ENCODE measurements at regions not wholly inside any gene's neighbourhood (a gene's known extent, or its start where the extent isn't known, plus 50 kb on each side); places are given as distances from the start of the nearest gene placed in this dataset.

DNA sequence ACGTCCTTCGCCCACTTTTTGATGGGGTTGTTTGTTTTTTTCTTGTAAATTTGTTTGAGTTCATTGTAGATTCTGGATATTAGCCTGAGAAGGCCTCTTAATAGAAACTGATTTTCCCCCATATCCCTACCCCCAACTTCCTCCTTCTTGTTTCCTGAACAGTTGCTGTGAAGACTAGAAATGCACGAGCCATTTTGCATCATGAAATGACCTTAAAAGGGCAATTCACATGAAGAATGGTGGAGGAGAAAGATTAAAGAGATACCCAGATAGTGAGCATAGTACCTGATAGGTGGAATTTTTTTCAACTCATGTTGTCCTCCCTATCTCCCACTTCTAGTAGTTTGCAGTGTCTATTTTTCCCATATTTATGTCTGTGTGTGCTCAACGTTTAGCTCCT is 55.2 kb upstream of the KCNH8 start:
- DNase-seq (ENCODE audit: low spot score): no peak

DNA sequence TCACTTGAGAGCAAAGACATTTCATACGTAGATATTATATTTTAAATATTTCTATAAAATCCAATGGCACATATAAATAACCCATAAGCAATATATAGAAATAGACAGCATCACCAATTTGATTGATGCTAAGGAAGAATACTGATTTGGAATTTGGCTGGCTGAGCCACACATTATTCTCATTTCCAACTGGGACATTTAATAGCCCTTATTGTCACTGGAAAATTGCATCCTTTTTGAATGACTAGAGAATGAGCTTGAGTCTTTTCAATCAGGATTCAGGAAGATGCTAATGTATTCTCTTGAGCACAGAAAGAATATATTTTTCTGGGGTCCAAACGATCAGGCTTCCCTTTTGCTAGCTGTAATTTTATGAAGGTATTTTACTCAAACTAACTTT is 70.9 kb upstream of the KCNH8 start:
- DNase-seq (ENCODE audit: low spot score): no peak

DNA sequence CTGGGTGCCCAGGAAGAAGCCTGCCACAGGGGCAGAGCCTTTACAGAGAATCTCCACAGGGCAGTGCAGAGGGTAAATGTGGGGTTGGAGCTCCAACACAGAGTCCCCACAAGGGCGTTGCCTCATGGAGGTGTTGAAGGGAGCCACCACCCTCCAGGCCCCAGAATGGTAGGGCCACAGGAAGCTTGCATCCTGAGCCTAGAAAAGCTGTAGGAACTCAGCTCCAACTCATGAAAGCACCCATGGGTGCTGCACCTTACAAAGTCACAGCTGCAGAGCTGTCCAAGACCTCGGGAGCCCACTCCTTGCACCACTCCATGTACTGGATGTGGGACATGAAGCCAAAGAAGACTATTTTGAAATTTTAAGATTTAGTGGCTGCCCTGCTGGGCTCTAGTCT is 73.3 kb upstream of the KCNH8 start:
- DNase-seq (ENCODE audit: low spot score): no peak

DNA sequence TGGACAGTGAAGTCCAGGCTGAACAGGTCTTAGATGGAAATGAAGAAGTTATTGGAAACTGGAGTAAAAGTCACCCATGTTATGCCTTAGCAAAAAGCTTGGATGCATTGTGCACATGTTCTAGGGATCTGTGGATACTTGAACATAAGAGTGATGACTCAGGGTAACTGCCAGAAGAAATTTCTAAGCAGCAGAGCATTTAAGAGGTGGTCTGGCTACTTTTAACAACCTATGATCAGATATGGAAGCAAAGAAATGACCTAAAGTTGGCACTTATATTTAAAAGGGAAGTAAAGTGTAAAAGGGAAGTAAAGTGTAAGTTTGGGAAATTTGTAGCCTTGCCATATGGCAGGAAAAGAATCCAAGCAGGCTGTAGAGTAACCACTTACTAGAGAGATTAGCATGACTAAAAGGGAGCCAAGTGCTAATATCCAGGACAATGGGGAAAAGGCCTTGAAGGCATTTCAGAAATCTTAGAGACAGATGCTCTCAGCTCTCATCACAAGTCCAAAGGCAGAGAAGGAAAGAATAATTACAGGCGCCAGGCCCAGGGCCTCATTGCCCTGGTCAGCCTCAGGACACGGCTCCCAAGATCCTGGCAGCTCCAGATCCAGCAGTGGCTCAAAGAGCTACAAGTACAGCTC is 73.9 kb upstream of the KCNH8 start:
- DNase-seq (ENCODE audit: low spot score): no peak

DNA sequence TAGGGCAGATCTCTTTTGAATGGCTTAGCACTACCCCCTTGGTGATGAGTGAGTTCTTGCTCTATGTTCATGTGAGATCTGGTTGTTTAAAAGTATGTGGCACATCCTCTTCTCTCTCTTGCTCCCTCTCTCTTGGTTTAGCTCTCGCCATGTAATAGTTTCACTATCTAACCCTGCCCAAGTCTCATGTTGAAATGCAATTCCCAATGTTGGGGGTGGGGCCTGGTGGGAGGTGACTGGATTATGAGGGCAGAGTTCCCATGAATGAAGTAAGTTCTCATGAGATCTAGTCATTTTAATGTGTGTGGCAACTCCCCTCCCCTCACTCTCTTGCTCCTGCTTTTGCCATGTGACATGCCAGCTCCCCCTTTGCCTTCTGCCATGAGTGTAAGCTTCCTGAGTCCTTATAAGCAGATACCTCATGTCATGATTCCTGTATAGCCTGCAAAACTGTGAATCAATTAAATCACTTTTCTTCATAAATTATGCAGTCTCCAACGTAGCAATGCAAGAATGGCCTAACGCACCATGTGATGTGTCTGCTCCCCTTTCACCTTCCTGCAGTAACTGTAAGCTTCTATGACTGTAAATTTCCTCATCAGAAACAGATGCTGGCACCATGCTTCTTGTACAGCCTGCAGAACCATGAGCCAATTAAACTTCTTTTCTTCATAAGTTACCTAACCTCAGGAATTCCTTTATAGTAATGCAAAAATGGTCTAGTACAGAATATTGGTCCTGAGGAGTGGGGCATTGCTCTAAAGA is 74.8 kb upstream of the KCNH8 start:
- no peak for DNase-seq (ENCODE audit: low spot score)

DNA sequence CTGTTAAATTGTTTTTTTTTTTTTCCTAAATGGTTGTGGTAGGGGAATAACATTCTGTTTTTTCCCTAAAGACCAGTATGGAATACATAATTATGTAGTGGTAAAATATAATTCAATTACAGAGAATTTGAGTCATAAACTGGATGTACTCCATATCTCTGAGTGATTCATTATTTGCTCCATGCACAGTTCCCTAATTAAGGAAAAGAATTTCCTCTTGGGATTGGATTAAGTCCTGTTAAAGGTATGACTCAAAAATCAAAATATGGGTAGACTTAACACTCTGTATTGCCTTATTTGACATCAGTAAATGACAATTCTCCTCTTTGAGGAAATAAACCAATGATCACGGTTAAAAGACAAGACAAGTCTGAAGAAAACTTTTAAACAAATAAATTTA is 78.0 kb upstream of the KCNH8 start:
- DNase-seq (ENCODE audit: low spot score): no peak

DNA sequence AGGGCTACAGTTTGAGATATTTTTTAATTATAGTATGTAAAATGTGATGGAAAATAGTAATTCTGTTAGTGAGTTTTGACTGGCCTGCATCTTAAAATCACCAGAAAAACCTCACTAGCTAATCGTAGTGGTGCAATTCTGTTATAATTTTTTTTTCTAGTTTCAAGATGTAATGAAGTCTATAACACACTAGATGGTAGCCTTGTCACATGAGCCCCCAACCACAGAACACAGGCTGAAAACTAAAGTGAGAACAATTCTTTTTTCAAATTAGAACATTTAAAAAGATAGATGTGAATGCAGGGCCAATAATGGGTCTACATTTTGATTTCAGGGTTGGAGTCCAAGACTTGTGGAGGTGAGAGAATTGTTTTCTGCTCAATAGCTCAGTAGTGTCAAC is 83.3 kb upstream of the KCNH8 start:
- no peak for DNase-seq (ENCODE audit: low spot score)

DNA sequence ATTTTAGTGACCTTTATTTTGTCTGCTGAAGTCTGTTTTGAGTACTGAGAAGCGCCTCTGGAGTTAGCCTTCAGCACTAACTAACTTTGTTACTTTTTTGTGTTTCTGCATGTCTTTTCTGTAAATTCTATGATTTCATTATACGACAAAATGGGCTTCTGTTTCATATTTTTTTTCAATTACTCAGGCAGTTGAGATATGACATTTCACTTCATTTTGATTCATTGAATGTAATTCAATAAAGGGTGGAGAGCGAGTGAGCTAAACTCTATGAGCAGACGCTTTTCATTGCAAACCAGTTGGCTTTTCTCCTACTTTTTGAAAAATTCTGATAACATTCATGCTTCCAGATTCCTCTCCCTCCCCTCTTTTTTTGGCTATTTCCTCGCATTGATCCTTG is 84.4 kb upstream of the KCNH8 start:
- DNase-seq (ENCODE audit: low spot score): no peak

DNA sequence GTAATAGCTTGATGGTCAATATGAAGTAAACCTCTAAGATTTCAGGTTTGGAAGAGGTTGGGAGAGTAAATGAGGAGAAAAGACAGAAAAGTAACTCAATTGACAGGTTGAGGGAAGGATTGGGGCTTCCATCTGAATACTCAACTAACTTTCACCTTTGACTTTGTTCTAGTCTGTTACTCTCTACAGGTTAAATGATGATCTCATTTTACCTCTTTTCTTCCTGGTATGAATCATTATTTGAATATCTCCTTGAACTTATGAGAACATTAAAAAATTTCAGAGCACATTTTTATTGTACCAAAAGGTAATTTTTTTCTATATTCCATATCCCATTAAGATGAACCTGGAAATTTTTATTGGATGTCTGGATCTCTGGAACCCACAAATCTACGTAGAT is 87.9 kb upstream of the KCNH8 start:
- no peak for DNase-seq (ENCODE audit: low spot score)

DNA sequence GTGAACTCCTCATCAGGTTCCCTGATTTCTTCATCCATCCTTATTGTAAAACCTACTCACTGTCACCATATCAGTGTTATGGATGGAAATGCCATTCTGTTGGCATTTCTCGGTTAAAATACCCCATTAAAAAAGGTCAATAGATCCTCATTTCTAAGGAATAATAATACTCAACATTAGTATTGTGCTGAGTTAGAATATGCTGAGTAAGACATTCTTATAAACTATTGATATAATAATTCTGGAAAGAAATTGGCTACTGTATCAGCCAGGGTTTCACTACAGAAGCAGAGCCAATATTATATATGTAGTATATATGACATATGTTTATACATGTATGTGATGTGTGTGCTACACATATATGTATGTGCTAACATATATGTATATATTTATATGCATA is 95.4 kb upstream of the KCNH8 start:
- no peak for DNase-seq (ENCODE audit: low spot score)

DNA sequence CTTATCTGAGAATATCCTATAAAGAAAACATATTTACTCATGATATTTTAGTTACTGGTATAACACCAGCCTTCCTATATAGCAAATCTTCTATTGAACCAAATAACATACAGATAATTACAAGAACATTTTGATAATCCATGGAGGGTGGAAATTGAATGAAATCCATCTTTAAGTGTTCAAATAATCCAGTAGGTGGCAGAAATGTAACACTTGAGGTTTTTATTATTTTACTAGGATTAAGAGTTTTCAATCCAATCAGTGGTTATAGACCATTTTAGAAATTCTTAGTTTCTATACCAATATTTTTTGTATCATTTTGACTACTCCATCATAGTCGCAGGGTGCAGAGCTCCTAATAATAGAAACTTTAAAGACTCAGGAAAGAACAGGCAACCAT is 101.9 kb upstream of the KCNH8 start:
- no peak for DNase-seq (ENCODE audit: low spot score)

DNA sequence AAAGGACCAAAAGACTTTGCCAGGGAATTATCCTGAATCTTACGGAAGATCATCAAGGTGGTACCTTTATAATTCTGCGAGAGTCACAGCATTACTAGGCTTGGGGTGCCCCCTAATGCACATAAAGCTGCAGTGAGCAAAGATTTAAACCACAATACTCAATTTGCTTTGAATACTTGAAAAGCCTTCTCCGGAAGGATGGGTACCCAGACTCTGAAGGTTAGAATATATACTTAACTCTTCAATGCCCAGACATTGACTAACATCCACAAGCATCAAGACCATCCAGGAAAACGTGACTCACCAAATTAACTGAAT is 117.8 kb upstream of the KCNH8 start:
- peak; percentile 2 for DNase-seq (ENCODE audit: low spot score)

DNA sequence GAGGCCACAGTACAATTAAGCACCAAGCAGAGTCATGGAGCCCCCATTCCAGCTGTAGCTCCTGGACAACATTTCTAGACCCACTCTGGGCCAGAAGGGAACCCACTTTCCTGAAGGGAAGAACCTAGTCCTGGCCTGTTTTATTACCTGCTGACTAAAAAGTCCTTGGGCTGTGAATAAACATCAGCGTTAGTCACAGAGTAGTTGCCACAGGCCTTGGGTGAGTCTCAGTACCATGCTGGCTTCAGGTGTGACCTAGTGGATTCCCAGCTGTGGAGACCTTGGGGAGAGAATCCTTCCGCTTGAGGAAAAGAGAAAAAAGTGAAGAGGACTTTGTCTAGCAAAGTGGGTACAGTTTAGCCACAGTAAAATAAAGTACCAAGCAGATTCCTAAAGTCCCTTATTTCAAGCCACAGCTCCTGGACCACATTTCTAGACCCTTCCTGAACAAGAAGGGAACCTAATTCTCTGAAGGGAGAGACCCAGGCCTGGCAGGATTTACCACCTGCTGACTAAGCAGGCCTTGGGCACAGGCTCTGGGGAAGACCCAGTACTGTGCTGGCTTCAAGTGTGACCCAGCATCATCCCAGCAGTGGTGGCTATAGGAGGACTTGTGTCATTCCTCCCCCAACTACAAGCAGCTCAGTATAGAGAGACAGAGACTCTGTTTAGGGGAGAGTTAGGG is 118.3 kb upstream of the KCNH8 start:
- DNase-seq (ENCODE audit: low spot score): no peak

DNA sequence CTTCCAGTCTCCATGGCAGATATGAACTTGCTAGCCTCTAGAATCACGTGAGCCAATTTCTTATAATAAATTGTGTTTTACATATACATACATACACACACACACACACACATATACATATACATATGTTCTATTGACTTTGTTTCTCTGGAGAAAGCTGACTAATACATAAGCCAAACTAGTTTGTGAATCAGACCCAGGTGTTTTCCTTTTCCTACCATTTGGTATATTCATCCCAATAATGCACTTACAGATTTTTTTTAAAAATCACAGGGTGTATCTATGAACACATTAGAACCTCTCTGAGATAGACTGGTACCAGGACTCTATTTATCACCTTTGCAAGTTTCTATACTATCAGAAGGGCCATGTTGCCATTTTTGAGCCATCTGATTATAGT is 122.9 kb upstream of the KCNH8 start:
- no peak for DNase-seq (ENCODE audit: low spot score)

DNA sequence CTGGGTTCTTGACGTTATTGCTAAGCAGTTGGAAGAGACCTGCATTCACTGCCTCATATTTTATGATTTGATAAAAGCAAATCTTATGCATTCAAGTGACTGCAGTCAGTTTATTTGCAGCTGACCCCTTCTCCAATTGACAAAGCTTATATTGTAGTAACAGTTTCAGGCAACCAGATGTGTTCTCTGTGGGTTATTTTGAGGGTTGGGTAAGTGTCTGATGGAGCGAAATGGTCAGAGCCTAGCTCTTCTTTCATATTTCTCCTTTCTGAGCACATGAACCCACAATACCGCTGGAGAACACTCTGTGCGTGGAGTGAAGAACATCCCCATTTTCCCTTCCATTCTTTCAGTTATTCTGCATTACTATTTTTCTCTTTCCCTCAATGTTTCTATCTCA is 125.8 kb upstream of the KCNH8 start:
- no peak for DNase-seq (ENCODE audit: low spot score)

DNA sequence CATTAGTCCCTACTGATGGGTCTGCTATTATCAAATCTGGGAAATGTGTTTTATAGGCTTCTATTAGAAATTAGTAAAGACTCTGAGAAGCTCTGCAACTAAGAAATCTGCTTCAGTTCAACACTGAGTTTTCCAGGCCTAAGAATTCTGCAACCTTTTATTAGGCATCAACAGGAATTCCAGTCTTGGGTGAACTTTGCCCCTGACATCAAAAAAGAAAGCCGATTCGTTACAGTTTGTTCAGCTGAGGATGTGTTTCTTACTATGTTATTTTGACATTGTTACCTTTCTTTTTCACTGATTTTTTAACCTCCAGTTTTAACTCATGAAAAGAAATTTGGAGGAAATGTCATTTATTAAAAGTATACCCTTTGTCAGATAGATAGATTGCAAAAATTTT is 131.5 kb upstream of the KCNH8 start:
- no peak for DNase-seq (ENCODE audit: low spot score)

DNA sequence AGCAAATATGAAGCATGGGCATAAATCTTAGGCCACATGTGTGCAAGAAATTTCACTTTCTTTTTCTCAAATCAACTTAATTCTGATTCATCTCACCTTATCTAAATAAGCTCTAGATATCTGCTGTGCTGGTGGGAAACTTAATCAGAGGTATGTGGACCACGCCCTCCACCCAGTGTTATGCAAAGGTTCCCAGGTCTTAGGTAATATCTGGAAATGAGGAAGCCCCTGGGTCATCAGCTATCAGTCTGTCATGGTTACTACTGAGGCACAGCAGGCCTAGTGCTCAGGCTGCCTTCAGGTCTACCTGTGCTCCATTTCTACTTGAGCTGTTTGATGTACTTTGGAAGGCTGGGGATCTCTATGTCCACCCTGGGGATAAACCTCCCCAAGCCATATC is 134.4 kb upstream of the KCNH8 start:
- DNase-seq (ENCODE audit: low spot score): no peak

DNA sequence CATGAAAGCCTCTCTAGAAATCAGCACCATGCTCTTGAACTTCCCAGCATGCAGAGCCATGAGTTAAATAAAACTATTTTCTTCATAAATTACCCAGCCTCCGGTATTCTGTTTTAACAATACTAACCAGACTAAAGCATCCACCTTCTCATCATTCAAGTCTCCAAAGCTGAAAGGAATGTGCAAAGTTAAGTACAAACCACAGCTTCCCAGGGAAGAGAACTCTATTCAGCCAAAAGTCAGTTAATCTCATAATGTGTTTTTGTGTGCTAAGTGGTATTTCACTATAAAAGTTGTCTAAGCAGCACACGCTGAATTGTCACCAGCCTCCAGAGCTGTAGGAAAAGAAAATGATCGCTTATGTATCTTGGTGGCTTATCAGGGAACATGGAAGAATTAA is 135.5 kb upstream of the KCNH8 start:
- no peak for DNase-seq (ENCODE audit: low spot score)

DNA sequence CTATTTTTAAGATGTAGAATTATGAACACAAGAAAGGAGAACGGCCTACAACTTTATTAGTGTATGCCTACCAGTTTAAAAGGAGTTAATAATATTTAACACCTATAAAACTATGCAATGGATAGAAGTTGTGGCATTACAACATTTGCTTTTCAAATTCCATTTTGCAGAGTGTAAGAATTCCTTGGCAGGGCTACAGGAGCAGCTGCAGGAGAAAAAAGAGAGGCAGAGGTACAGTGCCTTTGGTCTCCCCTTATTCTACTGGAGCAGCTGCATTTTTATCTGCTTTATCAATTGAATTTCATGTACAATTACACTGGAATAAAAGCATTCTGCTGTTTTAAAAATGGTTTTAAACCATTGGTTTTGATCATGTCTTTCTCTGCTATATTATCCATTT is 145.7 kb upstream of the KCNH8 start:
- DNase-seq (ENCODE audit: low spot score): no peak

DNA sequence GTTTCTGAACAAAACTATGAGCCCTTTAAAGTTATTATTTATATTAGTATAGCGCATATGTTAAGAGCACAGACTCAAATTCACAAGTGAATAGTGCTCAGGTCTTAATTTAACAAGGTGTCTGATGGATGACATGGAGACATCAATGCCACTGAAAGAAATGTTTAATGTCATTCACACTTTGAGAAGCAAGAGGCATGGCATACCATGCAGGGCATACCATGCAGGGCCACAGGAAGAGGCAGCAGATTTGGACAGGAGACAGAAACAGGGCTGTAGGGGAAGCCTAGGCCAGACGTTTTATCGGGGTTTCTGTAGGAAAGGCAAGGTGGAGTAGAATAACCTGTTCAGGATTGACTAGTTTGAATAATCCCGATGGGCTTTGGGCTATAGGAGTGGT is 150.2 kb upstream of the KCNH8 start:
- no peak for DNase-seq (ENCODE audit: low spot score)

DNA sequence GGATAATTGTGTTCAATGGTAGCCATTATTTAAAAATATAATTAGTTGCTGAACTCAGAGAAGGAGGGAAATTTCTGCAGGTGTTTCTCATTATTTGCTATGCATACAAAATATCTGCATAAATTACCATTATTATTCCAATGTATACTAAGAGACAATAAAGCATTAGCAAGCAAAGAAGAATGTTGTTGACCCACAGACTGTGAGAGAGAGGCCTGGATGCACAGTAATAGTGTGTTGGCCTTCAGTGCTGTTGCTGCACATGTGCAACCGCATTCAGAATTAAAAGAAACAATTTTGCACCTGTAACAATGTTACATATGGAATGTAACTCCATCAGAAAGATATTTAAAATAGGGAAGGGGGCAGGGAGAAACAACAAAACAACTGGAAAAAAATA is 155.6 kb upstream of the KCNH8 start:
- DNase-seq (ENCODE audit: low spot score): no peak

DNA sequence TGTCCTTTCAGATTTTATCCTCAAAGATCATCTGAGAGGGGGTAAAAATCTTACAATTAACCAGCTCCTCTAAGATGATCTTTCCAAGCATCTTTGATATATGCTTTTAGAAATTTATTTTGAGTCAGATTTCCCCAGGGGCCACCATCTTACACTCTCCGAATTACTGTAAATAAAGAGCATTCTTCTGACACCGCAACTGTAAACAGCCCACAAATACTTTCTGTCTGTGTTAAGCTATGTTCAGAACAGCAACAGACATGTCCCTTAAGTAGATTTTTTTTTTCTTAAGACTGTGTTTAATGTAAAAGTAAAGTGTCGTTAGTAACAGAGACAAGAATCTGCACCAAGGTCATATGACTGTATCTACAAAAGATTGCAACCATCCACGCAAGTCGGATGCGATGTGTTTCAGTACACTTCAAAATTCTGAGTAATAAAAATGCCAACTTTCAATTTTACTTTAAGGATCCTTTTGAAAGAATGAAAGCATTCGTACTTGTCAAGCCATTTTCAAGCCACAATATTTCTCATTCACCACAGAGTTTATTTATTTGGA is 159.0 kb upstream of the KCNH8 start:
- peak; percentile 32 for DNase-seq (ENCODE audit: low spot score)

DNA sequence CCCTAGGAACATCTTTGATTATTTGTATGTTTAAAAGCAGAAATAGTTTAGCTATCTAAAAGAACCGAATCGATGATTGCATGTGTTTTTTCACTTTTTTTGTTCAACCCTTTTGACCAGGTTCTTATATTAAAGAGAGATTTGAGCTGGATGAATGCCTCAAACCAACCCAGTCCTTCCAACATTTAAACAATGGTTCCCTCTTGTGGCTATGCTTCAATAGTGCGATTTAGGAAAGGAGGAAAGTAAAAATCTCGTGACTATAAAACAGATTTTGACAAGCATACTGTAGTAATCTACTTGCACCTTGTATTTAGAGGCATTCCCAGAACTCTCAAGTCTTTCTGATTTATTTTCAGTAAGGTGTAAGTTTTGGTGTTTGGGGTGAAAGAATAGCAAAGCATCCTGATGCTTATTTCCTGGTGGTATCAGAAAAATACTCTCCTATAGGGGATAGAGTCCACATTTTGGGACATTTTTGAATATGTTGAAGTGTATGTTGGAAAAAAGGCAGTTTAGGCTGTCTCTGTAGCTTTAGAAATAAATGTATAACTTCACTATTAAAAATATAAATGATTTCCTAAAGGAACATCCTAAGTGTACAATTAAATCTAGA is 159.6 kb upstream of the KCNH8 start:
- DNase-seq (ENCODE audit: low spot score): peak; percentile 56
